ENCODE measurements at regions not wholly inside any gene's neighbourhood (a gene's known extent, or its start where the extent isn't known, plus 50 kb on each side); places are given as distances from the start of the nearest gene placed in this dataset.
"Not testable (repeated sequence)": the region's sequence is repeated elsewhere in the genome, so short reads cannot be mapped to it uniquely, and the experiment has no call there.

DNA sequence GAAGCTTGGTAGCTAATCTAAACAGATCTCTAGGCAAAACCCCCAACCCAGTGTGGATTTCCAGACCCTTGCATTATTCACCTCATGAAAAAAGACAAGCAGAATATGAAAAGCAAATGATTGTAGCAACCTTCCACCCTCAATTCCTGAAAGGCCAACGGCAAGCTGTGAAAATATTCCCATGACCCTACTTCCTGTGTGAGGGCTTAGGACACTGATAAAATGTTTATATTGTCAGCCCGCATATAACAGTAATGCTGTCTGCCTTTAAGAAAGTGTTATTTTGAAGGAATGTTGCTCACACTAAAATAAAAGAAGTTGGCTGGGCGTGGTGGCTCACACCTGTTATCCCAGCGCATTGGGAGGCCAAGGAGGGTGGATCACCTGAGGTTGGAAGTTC, 233.5 kb upstream of the NRIP1 start:
- no peak for TF ChIP-seq CTCF (conservative IDR thresholded peaks at IDR 0.05; ENCODE audit: low read depth, low read length)
- DNase-seq (ENCODE audit: low read depth), result no peak
- H3K4me3 ChIP-seq (ENCODE audit: low read length), result no peak overlapping the region

GRCh38 chr21:15298755-15299154, 234.0 kb upstream of the NRIP1 start:
- DNase-seq (ENCODE audit: low read depth); H3K4me3 ChIP-seq (ENCODE audit: low read length): not testable (repeated sequence)

- no peak overlapping the region for H3K4me3 ChIP-seq (ENCODE audit: low read length)
- DNase-seq (ENCODE audit: low read depth), result peak; percentile 99
- TF ChIP-seq CTCF (conservative IDR thresholded peaks at IDR 0.05; ENCODE audit: low read depth, low read length), result no peak
Measured at GRCh38 chr21:15300131-15300530, 235.3 kb upstream of the NRIP1 start.

GRCh38 chr21:15301014-15301413, 236.2 kb upstream of the NRIP1 start:
- no peak overlapping the region for H3K4me3 ChIP-seq (ENCODE audit: low read length)
- TF ChIP-seq CTCF (conservative IDR thresholded peaks at IDR 0.05; ENCODE audit: low read depth, low read length), result no peak
- DNase-seq (ENCODE audit: low read depth), result peak; percentile 67

GRCh38 chr21:15301736-15302135, 236.9 kb upstream of the NRIP1 start:
- TF ChIP-seq CTCF (conservative IDR thresholded peaks at IDR 0.05; ENCODE audit: low read depth, low read length), result no peak
- DNase-seq (ENCODE audit: low read depth), result peak; percentile 11

GRCh38 chr21:15306271-15306670, 241.5 kb upstream of the NRIP1 start:
- H3K4me3 ChIP-seq (ENCODE audit: low read length), result no peak overlapping the region
- no peak for DNase-seq (ENCODE audit: low read depth)
- TF ChIP-seq CTCF (conservative IDR thresholded peaks at IDR 0.05; ENCODE audit: low read depth, low read length), result no peak

More at GRCh38 chr21:15301736-15302135, 236.9 kb upstream of the NRIP1 start:
- no peak overlapping the region for H3K4me3 ChIP-seq (ENCODE audit: low read length)

GRCh38 chr21:15308333-15308732, 243.5 kb upstream of the NRIP1 start:
- TF ChIP-seq CTCF (conservative IDR thresholded peaks at IDR 0.05; ENCODE audit: low read depth, low read length), result no peak
- no peak for DNase-seq (ENCODE audit: low read depth)
- no peak overlapping the region for H3K4me3 ChIP-seq (ENCODE audit: low read length)

DNA sequence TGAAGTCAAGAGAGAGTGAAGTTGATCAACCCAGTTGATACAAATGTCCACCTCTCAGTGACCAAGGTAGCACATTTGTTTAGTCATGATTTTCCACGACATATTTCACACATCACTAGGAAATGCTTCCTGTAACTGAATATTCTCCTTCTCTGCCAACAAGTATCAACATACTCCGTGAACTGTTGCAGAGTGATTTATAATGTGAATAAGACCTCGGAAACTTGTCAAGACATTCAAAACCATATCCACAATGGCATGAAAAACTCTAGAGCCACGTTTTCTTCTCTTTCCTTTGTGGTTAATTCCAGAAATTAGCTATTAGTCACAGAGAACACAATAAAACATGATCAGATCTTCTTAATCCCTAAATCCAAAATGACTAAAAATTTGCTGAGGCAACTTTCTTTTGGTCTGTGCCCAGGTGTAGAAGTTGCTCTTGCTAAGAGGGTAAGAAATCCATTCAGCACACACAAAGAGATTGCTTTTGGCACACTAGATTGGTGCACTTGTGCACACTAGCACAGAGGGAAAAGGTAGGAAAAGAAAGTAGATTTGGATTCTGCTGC, 244.3 kb upstream of the NRIP1 start:
- TF ChIP-seq CTCF (conservative IDR thresholded peaks at IDR 0.05; ENCODE audit: low read depth, low read length), result no peak
- peak; percentile 21 for DNase-seq (ENCODE audit: low read depth)
- no peak overlapping the region for H3K4me3 ChIP-seq (ENCODE audit: low read length)

Measured in retinal pigment epithelial cell (primary cell).